HG02870 (cell line): ENCODE measurements at regions not wholly inside any gene's neighbourhood (a gene's known extent, or its start where the extent isn't known, plus 50 kb on each side); places are given as distances from the start of the nearest gene placed in this dataset.

ENCODE experiments used
- ATAC-seq: cut with Tn5 transposase; IDR thresholded peaks from one replicate; pipeline ENCODE4 v1.9.1; 2021; ENCODE audit warnings: mild to moderate bottlenecking, moderate library complexity; ENCODE audit not compliant: unreplicated experiment

GRCh38 chr7:49718760-49719159 lies 54.7 kb upstream of the VWC2 start:
- ATAC-seq: no peak

DNA sequence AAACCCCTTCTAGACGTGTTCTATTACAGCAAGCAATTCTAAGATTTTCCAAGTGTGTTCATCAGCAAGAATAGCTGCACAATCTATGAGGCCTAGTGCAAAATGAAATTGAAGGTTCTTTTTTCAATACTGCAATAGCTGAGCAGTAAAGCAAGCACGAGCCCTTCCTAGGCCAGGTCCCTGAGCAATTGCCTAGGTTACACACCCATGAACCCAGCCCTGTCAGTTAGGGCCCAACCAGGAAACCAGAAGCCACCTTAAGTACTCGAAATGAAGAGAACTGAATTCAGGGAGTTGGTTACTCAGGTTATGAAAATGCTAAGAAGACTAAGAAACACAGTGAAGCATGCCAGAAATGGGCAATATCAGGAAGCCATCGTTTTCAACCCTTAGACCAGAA lies 52.0 kb upstream of the VWC2 start:
- ATAC-seq: no peak
